SK-N-SH treated with all-trans-retinoic acid at 6 μM for 48 hours (cell line): ENCODE measurements at regions not wholly inside any gene's neighbourhood (a gene's known extent, or its start where the extent isn't known, plus 50 kb on each side); places are given as distances from the start of the nearest gene placed in this dataset.

ENCODE experiments used
- ARNTL ChIP-seq: fragments of 450-650 bp; formaldehyde crosslinking; IDR thresholded peaks from 2 replicates; pipeline ENCODE4 v1.5.0; 2020; ENCODE audit warnings: low read depth, mild to moderate bottlenecking, moderate library complexity, borderline replicate concordance
- BACH2 ChIP-seq: fragments of 250-450 bp; sonication (Bioruptor Pico); IDR thresholded peaks from 2 replicates; pipeline ENCODE4 v1.9.0; 2021; ENCODE audit warnings: mild to moderate bottlenecking, borderline replicate concordance
- CSDC2 ChIP-seq: fragments of 250-450 bp; sonication (Bioruptor Pico); IDR thresholded peaks from 2 replicates; pipeline ENCODE4 v1.5.0; 2020; ENCODE audit warnings: mild to moderate bottlenecking, moderate library complexity
- GLIS3 ChIP-seq: fragments of 250-450 bp; sonication (Bioruptor Pico); IDR thresholded peaks from 2 replicates; pipeline ENCODE4 v1.5.0; 2020; ENCODE audit warnings: mild to moderate bottlenecking, moderate library complexity
- PATZ1 ChIP-seq: fragments of 250-450 bp; sonication (Bioruptor Pico); IDR thresholded peaks from 2 replicates; pipeline ENCODE4 v1.8.0; 2020; ENCODE audit warnings: mild to moderate bottlenecking, moderate library complexity, borderline replicate concordance
- RARB ChIP-seq: fragments of 250-450 bp; sonication (Bioruptor Pico); IDR thresholded peaks from 2 replicates; pipeline ENCODE4 v1.8.0; 2021; ENCODE audit warnings: mild to moderate bottlenecking, moderate library complexity
- TOX ChIP-seq: fragments of 250-450 bp; sonication (Bioruptor Pico); IDR thresholded peaks from 2 replicates; pipeline ENCODE4 v1.8.0; 2021; ENCODE audit warnings: mild to moderate bottlenecking, moderate library complexity, borderline replicate concordance
- ZC3H10 ChIP-seq: fragments of 250-450 bp; sonication (Bioruptor Pico); IDR thresholded peaks from 2 replicates; pipeline ENCODE4 v1.5.1; 2021; ENCODE audit warnings: mild to moderate bottlenecking, moderate library complexity
- ZFP30 ChIP-seq: fragments of 450-650 bp; formaldehyde crosslinking; IDR thresholded peaks from 2 replicates; pipeline ENCODE4 v1.5.0; 2022; ENCODE audit warnings: mild to moderate bottlenecking, moderate library complexity
- ZNF565 ChIP-seq: fragments of 450-650 bp; formaldehyde crosslinking; conservative IDR thresholded peaks from 2 replicates; pipeline ENCODE4 v1.5.0; 2020; ENCODE audit warnings: low read depth, mild to moderate bottlenecking, moderate library complexity
- ZNF70 ChIP-seq: fragments of 450-650 bp; formaldehyde crosslinking; IDR thresholded peaks from 2 replicates; pipeline ENCODE4 v1.5.0; 2020; ENCODE audit warnings: mild to moderate bottlenecking, moderate library complexity
- ZNF8 ChIP-seq: fragments of 450-650 bp; formaldehyde crosslinking; IDR thresholded peaks from 2 replicates; pipeline ENCODE4 v1.5.0; 2020; ENCODE audit warnings: mild to moderate bottlenecking, moderate library complexity
- TF ChIP-seq, protein P1 (sequence below): fragments of 250-450 bp; sonication (Bioruptor Pico); IDR thresholded peaks from 2 replicates; pipeline ENCODE4 v1.8.0; 2021; ENCODE audit warnings: low read depth, mild to moderate bottlenecking, moderate library complexity, borderline replicate concordance

DNA sequence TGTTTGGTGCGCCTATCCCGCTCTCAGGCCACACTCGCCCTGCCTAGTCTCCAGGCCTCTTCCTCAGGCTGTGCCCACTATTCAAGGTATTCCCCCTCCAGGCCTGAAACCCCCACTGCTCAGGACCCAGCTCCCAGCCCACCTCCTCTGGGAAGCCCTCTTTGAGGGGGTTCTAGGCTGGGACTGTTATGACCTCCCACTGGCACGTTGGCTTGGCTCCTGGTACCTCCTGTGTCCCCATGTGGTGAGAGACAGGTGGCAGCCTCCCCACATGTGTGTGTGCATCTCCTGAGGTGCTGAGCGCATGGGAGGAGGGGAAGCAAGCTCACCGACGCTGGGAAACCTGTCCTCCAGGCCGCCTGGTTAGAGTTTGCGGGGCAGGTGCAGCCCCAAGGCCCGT is 82.5 kb downstream of the EDN3 start:
- TF ChIP-seq CSDC2 (CRISPR knock-in tag) (no peak), ZNF565 (CRISPR knock-in tag) (no peak), BACH2 (CRISPR knock-in tag) (no peak), PATZ1 (CRISPR knock-in tag) (no peak), ZFP30 (CRISPR knock-in tag) (no peak), GLIS3 (no peak), TOX (CRISPR knock-in tag) (no peak), ARNTL (CRISPR knock-in tag) (no peak), ZC3H10 (CRISPR knock-in tag) (no peak), RARB (CRISPR knock-in tag) (no peak), ZNF70 (no peak), ZNF8 (CRISPR knock-in tag) (no peak)
- TF ChIP-seq, protein P1, sequence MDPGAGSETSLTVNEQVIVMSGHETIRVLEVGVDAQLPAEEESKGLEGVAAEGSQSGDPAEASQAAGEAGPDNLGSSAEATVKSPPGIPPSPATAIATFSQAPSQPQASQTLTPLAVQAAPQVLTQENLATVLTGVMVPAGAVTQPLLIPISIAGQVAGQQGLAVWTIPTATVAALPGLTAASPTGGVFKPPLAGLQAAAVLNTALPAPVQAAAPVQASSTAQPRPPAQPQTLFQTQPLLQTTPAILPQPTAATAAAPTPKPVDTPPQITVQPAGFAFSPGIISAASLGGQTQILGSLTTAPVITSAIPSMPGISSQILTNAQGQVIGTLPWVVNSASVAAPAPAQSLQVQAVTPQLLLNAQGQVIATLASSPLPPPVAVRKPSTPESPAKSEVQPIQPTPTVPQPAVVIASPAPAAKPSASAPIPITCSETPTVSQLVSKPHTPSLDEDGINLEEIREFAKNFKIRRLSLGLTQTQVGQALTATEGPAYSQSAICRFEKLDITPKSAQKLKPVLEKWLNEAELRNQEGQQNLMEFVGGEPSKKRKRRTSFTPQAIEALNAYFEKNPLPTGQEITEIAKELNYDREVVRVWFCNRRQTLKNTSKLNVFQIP (CRISPR knock-in tag), result no peak
